CD4-positive, alpha-beta T cell treated with Interleukin-17A for 1 hour (primary cell): ENCODE measurements at regions not wholly inside any gene's neighbourhood (a gene's known extent, or its start where the extent isn't known, plus 50 kb on each side); places are given as distances from the start of the nearest gene placed in this dataset.
A peak's percentile ranks its signal among the peaks of the same experiment; 100 is the strongest.

Experiments used
- DNase-seq: peaks from one replicate; pipeline ENCODE4 v3.0.0-alpha.2; 2020

DNA sequence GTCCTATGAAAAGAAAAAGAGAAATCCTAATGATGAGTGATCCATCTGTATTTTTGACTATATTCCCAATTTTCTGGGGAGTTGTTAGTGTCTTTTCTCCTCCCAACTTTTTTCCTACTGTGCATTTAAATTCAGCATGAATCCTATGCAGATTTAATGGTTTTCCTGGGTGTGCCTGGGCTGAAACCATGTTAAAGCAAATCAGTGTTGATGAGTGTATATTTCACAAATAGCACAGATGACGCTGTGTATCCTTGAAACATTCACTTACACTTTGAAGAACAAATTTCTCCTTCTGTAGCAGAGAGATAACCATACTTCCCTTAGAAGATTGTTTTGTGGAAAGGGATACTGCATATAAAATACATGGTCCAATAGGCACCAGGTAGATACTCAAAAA is 114.3 kb downstream of the TRIB2 start:
- no peak for DNase-seq

DNA sequence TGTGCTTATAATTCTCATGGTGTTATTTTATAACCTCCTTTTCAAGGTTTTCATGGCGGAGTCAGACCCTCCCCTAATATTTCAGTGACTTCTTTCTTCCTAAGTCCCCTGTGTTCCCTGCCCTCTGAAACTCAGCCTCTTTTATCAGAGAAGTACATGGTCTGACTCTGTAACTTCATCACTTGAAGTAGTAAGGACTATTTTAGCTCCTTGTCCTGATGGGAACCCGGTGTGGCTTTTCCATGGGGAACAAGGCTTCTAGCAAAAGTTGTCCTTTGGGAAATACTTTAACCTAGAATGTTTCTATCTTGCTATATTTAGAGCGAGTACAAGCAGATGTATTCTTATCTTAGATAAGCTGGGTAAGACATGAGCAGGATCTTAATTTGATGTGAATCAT is 117.5 kb downstream of the TRIB2 start:
- no peak for DNase-seq

DNA sequence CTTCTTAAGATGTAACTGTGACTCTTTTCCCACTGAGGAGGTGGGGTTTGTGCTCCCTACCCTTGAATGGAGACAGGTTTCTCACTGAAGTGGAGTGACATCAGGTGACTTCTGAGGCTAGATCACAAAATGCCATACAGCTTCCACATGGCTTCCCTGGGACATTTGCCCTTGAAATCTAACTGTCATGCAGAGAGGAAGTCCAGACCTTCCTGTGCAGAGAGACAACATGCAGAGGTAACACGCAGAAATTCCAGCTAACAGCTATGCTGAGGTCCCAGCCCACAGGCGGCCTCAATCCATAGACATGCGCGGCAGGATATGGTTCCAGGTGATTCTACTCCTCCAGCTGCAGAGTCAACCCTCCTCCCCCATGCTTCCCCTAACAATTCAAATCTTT is 119.0 kb downstream of the TRIB2 start:
- DNase-seq = no peak

DNA sequence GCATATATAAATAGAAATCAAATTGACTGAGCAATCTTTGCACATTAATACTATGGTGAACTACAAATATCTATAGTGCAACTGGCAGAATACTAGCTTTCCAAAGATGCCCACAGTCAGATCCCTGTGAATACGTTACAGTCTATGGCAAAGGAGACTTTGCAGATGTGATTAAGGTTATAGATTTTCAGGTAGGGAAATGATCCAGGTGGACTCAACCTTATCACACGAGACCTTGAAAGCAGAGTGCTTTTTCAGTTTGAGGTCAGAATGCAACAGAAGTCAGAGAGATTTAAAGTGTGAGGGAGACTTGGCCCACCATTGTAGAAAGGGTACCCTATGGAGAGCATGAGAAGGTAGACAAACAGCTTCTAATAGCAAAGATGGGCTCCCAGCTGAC is 122.6 kb downstream of the TRIB2 start:
- no peak for DNase-seq

DNA sequence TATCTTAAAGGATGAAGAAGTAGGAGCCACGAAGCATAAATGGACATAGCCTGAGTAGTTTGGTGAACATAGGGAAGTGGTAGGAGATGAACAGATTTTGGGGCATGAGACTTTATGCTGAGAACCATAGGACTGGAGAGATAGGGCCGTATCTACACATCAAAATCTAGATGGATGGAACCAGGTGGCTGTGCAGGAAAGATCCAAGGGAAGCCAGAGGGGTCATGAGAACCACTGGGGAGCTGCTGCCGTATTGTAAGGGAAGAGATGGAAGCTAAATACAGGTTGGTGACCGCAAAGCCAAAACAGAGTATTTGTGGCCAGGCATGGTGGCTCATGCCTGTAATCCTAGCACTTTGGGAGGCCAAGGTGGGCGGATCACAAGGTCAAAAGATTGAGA is 124.3 kb downstream of the TRIB2 start:
- no peak for DNase-seq

DNA sequence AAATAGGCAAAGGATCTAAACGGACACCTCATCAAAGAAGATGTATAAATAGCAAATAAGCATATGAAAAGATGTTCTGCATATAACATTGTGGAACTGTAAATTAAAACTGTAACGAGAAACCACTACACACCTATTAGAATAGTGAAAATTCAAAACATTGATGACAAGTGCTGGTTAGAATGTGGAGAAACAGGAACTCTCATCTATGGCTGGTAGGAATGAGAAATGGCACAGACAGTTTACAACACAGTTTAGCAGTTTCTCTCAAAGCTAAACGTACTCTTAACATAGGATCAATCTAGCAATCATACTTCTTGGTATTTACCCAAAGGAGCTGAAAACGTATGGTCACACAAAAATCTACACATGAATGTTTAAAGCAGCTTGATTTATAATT is 126.2 kb downstream of the TRIB2 start:
- DNase-seq = no peak

DNA sequence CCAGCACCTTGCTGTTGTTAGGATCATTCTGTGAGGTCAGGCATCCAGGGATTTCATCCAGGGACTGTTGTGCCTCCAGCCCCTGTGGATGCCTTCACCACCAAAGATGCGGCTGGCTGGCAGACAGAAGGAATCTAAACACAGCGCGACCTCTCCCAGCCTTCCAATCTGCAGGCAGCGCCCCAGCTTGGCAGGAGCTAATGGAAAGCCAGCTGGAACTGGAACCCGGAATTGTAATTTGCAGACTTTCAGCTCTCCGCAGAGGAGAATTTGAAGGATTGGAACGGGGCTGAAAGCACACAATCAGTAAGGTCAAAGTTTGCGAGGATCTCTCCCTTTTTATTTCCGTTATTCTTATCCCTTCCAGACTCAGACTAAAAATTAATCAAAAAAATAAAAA is 127.8 kb downstream of the TRIB2 start:
- DNase-seq = no peak

DNA sequence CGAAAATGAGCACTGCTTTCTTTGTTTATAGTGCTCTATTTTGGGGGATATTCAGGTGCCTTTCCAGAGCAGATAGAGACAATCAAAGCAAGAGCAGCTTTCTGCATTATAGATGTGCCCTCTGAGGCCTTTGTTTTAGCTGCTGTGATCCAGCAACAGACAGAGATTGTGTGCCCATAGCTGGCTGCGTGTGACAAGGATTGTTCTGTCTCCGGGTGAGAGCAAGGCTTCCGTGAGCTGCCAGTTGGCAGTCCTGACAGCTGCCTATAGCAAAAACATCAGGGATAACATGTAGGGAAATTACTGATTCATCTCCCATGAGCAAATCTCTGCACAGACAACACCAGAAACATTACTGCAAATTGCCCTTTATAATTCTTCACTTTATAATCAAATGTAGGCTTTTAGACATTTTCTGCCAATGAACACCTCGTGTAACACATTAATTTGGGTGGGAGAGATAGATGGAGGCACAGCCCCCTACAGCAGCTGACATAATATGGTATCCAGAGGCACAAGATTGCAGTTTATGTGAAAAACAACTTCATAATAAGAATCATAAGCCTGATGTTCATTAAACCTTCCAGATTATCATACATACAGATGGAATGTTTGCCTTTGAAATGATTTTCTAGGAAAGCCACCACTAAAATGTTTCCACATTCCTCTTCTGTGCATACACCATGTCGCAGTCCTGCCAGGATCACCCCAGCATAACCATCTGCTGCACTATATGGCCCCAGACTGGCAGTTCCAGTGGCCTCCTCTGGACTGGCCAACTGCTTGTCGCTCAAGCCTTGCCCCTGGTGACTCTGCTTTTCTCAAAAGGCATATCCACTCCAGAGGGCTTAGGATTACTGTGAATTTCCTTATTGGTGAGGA is 131.2 kb downstream of the TRIB2 start:
- no peak for DNase-seq

DNA sequence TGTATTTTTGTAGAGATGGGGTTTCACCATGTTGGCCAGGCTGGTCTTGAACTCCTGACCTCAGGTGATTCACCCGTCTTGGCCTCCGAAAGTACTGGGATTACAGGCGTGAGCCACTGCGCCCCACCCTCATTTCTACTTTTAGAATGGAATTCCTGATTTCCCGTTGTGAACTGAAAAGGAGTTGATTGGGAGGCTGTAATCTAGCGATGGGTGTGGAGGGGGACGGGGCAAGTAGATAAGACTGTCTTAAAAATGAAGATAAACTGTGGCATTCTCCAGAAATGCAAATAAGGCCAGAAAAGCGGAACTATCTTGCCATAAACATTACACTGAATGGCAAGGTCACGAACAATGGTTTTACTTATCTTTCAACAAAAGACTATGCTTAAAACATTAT is 135.4 kb downstream of the TRIB2 start:
- no peak for DNase-seq

DNA sequence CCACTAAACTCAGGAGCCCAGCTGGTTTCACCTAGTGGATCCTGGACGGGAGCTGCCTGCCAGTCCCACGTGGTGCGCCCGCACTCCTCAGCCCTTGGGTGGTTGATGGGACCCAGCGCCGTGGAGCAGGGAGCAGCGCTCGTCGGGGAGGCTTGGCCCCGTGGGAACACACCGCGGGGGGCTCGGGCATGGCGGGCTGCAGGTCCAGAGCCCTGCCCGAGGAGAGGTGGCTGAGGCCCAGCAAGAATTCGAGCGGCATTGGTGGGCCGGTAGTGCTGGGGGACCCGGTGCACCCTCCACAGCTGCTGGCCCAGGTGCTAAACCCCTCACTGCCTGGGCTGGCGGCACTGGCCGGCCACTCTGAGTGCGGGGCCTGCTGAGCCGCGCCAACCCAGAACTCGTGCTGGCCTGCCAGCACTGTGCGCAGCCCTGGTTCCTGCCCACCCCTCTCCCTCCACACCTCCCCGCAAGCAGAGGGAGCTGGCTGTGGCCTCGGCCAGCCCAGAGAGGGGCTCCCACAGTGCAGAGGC is 137.3 kb downstream of the TRIB2 start:
- DNase-seq = no peak

DNA sequence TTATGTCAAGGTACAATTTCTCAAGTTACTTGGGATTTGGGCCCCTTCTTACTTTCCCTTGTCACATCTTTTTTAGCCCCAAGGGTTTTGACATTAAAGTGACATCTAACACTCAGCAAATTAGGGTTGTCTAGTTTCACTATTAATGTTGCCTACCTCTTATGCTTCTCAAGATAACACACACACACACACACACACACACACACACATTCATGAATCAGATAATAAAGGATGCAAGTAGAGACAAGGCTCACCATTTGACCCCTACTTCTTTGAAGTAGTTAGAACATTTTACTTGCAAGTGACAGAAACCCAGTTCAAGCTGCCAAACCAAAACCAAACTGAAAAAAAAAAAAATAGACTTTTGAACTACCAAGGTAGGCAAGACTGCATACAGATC is 138.8 kb downstream of the TRIB2 start:
- peak; percentile 49 for DNase-seq

DNA sequence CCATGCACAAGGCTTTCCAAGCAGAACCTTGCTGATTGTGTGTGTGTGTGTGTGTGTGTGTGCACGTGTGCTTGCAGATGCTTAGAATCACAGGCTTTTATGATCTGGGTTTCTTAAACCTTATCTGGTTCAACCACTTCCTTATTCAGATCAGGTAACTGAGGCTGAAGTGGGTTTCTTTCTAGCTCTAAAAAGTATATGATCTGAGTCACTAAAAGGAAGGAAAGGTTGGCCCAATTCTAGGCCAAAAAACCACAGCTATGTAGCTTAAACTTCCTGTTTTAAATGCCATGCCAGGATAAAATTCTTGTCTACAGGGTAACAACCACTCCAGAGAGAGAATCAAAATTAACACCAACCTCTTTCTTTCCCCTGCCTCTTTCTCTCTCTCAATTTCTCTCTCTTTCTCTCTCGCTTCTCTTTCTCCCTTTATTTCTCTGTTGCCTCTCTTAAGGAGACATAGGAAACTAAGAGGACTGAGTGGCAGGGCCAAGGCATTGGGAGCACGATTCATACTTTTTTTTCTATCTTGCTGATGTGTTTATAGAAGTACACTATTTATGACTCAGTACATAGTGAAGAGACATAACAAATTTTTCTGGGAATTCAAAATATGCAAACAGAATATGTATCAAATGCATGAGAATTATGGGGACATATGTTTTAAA is 140.3 kb downstream of the TRIB2 start:
- DNase-seq = peak; percentile 71

DNA sequence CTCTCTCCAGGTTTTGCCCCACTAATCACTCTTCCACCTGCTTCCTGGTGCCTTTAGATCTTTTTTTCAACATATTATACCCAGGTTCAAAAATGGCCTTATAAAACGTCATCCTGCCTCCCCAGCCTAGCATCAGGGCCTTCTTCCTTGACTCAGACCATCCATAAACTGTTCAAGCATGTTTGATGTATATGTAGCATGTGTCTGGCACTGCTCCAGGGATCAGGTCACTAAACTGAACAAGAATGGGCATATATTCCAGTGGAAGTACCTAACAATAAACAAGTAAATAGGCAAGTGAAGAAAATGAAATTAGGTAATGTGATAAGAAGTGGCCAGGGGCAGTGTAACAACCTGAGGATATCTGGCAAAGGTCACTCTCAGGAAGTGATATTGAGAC is 141.2 kb downstream of the TRIB2 start:
- DNase-seq = no peak

DNA sequence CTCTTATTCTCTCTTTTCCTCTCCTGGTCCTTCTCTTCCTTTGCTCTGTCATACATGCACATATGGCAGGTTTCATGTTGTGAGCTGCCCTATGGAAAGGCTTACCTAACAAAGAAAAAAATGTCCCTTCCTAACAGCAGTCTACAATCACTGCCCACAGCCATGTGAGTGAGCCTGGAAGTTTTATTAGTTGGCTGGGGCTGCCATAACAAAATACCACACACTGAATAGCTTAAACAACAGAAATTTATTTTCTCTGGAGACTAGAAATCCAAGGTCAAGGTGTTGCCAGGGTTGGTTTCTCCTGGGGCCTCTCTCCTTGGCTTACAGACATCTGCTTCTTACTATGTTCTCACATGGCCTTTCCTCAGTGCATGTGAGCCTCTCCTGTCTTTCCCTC is 142.1 kb downstream of the TRIB2 start:
- DNase-seq = no peak

DNA sequence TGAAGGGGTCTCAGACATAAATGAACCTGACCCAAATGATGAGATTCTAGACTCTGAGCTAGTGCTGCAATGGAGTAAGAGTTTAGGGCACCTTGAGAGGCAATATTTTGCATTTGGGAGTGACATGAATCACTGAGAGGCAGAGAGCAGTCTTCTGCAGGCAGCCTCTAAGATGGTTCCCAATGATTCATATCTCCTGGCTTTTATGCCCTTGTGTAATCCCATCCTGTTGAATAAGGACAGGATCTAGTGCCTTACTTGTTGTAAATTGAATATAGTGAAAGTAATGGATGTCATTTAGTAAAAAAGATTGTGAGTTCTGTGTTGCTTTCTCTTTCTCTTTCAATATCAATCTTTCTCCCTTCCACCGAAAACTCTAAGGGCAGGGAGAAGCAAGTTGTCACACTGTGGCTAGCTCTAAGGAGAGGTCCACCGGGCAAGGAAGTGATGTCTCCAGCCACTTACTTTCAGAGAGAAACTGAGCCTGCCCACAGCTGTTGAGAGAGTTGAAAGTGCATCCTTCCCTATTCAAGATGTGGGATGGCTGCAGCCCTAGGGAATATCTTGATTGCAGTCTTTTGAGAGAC is 144.7 kb downstream of the TRIB2 start:
- peak; percentile 12 for DNase-seq

DNA sequence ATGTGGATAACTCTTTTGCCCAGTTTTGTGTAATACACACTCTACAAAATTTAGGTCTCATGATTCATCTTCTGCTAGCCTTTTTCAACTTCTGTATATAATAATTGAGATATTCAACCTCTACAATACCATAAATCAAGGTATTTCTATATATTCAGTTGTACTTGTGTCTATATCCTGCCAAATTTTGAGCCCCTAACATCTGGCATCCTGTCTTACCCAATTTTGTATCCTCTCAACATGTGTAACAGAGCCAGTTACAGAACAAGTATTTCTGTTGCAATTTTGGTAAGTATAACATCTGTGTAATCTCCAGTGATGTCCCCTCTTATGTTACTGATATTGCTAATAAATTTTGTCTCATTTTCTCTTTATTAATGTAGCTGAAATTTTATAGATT is 145.8 kb downstream of the TRIB2 start:
- DNase-seq = no peak

DNA sequence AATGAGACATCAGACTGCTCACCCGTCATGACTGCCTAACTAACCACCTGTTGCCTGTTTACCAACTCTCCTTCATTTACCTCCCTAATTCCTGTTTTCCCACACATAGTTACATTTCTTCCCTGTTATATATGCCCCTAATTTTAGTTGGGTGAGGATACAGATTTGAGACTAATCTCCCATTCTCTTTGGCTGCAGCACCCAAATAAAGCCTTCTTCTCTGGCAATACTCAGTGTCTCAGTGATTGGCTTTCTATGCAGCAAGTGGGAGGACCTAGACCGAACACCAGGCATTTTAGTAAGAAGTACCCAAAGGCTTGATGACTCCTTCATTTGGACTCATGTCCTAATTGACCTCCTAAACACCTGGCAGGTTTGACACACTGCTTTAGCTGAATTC is 147.2 kb downstream of the TRIB2 start:
- no peak for DNase-seq

DNA sequence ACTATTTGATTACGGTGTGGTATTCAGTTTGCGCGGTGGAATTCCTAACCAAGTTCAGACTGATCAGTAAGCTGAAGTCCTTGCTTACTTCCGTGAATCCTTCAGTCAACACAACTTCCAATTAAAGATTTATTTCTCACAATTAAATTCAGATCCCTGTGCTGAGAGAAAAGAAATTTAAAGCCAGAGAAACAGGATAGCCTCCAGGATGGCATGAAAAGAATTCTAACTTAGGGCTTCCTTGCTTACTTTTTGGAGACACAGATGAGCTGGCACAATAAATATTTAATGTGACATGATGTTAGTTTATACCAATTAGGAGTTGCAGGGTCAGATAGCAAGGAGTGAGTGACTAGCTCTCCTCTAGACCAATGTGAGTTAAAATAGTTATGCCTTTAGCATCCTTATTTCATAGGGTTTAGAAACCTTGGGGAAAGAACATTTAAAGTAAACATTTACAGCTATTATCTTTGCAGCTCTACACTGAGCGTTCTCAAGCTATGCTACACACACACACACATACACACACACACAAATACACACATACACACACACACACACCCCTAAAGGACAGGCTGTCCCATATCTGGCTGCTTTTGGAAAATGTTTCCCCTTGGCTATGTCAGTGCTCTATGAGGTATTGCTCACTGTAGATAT is 151.0 kb downstream of the TRIB2 start:
- DNase-seq = no peak

DNA sequence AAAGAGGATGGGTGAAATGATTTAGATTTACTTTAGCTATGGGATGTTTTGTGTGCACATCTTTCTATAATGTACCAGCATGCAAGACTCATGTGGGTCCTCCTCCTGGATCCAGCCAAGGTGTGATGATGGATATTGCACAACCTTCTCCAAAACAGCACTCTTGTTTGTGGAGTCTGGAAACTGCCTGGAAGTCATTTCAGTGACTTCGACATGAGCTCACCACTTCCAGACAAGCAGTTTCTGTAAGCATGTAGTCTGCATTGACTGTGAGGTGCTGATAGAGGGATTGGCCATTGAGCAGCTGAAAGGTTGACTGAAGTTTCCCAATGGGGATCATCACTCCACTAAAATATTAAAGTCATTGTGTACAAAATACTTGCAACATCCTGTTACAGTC is 154.0 kb downstream of the TRIB2 start:
- DNase-seq = no peak

DNA sequence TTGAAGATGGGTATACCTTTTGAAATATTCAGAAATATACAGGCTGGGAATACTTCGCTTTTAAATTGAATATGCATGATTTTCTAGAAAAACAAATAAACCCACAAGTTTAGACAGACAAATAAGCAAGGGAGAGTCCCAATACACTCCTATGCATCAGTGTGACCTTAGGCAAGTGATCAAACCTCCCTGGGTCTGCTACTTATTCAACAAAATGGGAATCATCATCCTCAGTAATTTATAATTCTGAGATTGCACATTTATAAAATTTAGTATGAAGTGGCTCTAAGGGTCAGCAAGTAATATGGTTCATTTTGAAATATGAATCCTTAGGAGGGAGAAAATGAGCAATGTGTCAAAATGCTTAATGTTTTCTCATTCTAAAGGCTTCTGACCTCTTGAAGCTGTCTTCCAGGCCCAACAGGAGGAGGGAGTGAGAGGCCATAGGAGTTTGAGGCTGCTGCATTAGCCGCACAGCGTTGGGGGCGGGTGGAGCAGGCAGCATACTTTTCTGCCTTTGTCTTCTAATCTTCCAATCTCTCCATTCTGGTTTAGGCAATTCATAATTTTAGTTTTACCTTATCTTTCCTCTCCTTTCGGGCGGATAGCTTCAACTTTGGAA is 155.1 kb downstream of the TRIB2 start:
- DNase-seq = no peak

DNA sequence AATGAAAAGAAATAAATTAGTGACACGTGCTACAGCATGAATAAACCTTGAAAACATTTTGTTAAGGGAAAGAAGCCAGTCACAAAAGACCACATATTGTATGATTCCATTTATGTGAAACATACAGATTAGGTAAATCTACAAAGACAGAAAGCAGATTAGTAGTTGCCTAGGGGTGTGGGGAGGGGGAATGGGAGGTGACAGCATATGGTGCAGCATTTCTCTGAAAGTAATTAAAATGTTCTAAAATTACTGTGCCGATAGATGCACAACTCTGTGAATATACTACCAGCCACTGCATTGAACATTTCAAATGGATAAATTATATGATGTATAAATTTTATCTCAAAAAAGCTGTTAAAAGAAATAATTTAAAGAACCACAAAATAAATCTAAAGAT is 161.0 kb downstream of the TRIB2 start:
- no peak for DNase-seq

DNA sequence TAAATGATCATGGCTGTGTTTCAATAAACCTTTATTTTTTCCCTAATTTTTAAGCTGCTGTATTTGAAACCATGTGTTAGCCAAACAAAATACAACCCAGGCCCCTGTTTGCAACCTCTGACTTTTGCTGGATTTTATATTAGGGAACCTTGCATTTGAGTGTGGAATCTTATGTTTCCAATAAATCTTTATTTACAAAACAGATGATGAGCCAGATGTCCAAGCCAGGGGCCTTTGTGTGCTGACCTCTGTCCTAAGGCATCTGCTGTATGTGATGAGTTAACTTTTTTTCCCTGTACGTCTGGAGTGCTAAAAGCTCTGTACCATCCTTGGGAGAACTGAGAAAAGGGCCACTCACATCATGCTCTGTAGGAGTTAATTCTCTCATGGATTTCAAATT is 162.9 kb downstream of the TRIB2 start:
- no peak for DNase-seq

DNA sequence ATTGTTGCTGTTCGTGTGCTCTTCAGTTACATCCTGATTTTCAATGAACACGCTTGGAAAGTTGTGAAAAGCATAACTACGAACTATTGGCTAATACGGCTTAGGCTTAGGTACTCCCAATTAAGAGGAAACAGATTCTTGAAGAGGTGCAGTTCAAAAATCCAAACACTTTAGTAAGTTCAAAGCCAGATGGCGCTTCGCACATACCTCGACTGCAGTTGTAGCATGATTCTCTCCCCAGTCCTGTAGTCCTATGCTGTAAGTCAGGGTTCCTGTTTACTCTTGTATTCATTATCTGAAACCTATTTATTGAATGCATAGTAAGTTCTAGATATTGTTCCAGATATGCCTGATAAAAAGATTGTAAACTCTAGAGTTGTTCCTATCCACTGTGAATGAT is 165.2 kb downstream of the TRIB2 start:
- no peak for DNase-seq
